IMR-90 (cell line): ENCODE measurements at regions not wholly inside any gene's neighbourhood (a gene's known extent, or its start where the extent isn't known, plus 50 kb on each side); places are given as distances from the start of the nearest gene placed in this dataset.

Source experiments
- ATAC-seq: fragments of 200-7000 bp; cut with Tn5 transposase; 2 replicates; pipeline ENCODE4 v1.9.1; 2020; ENCODE audit warnings: low read depth, mild to moderate bottlenecking, moderate library complexity
- BruUV-seq: library from RNA; stranded (reverse); fragments of 400-500 nt; replicated peaks from 2 replicates; lab custom pipeline; 2021; lab: Mats Ljungman, UMichigan
- CTCF ChIA-PET: fragments of 300-600 bp; formaldehyde crosslinking; extraction: SDS; loops from one replicate; lab custom pipeline; 2021; ENCODE audit warnings: antibody characterized with exemption; lab: Yijun Ruan, JAX
- POLR2A ChIA-PET: fragments of 300-600 bp; sonication (Branson Sonifier 250); formaldehyde crosslinking; loops from one replicate; lab custom pipeline; 2022; ENCODE audit warnings: antibody characterized with exemption; ENCODE audit not compliant: unreplicated experiment; lab: Charles Lee
- DNase-seq: peaks from one replicate; pipeline ENCODE4 v3.0.0; 2013
- H2AFZ ChIP-seq: replicated peaks from 2 replicates; pipeline ENCODE3; 2013; ENCODE audit warnings: low read length, mild to moderate bottlenecking; ENCODE audit not compliant: poor library complexity
- H2AK5ac ChIP-seq: 2 replicates; pipeline ENCODE4 v1.6.1; 2013; ENCODE audit warnings: low read depth, low read length, inconsistent platforms
- H2AK9ac ChIP-seq: replicated peaks from 2 replicates; pipeline ENCODE3; 2013; ENCODE audit warnings: mild to moderate bottlenecking, low read depth, low read length, moderate library complexity; ENCODE audit not compliant: poor library complexity
- H2BK120ac ChIP-seq: 2 replicates; pipeline ENCODE4 v1.6.1; 2013; ENCODE audit warnings: low read depth, low read length, inconsistent platforms
- H2BK15ac ChIP-seq: 3 replicates; pipeline ENCODE4 v1.6.1; 2013; ENCODE audit warnings: low read depth, low read length, inconsistent platforms
- H2BK20ac ChIP-seq: 2 replicates; pipeline ENCODE4 v1.6.1; 2013; ENCODE audit warnings: low read depth, mild to moderate bottlenecking, inconsistent platforms, low read length, moderate library complexity
- H2BK5ac ChIP-seq: 2 replicates; pipeline ENCODE4 v1.6.1; 2013; ENCODE audit warnings: mild to moderate bottlenecking, low read depth, low read length, inconsistent platforms; ENCODE audit not compliant: poor library complexity, severe bottlenecking
- H3K14ac ChIP-seq: replicated peaks from 2 replicates; pipeline ENCODE4 v1.6.1; 2013; ENCODE audit warnings: low read depth, low read length, inconsistent platforms
- H3K18ac ChIP-seq: 2 replicates; pipeline ENCODE4 v1.6.1; 2013; ENCODE audit warnings: low read depth, low read length, control low read depth
- H3K23ac ChIP-seq: 2 replicates; pipeline ENCODE4 v1.6.1; 2013; ENCODE audit warnings: low read depth, low read length, inconsistent platforms
- H3K27ac ChIP-seq: 2 replicates; pipeline ENCODE4 v1.5.1; 2013; ENCODE audit warnings: mild to moderate bottlenecking, control low read depth, low read length; ENCODE audit not compliant: insufficient read depth
- H3K27me3 ChIP-seq: 2 replicates; pipeline ENCODE4 v1.6.1; 2013; ENCODE audit warnings: low read length; ENCODE audit not compliant: control insufficient read depth, insufficient read depth
- H3K36me3 ChIP-seq: 2 replicates; pipeline ENCODE4 v1.6.1; 2013; ENCODE audit warnings: low read length, mixed read lengths; ENCODE audit not compliant: control insufficient read depth, insufficient read depth
- H3K4ac ChIP-seq: 2 replicates; pipeline ENCODE4 v1.6.1; 2013; ENCODE audit warnings: low read depth, low read length, inconsistent platforms
- H3K4me1 ChIP-seq: 2 replicates; pipeline ENCODE4 v1.6.1; 2013; ENCODE audit warnings: low read length, mixed read lengths; ENCODE audit not compliant: control insufficient read depth, insufficient read depth
- H3K4me2 ChIP-seq: 2 replicates; pipeline ENCODE4 v1.6.1; 2013; ENCODE audit warnings: low read depth, mild to moderate bottlenecking, control low read depth, low read length, moderate library complexity
- H3K4me3 ChIP-seq: 2 replicates; pipeline ENCODE4 v1.5.1; 2013; ENCODE audit warnings: low read depth, mild to moderate bottlenecking, control low read depth, low read length, moderate library complexity; ENCODE audit not compliant: insufficient read depth
- H3K56ac ChIP-seq: 2 replicates; pipeline ENCODE4 v1.6.1; 2013; ENCODE audit warnings: low read length, inconsistent platforms; ENCODE audit not compliant: insufficient read depth; ENCODE audit errors: extremely low read depth
- H3K79me1 ChIP-seq, 2 experiments: 2 replicates each; pipeline ENCODE4 v1.6.1; 2013; ENCODE audit warnings: low read length in 2 of 2, inconsistent platforms in 1 of 2, low read depth in 1 of 2
- H3K9ac ChIP-seq: 2 replicates; pipeline ENCODE4 v1.6.1; 2013; ENCODE audit warnings: low read depth, low read length, control low read depth
- H3K9me1 ChIP-seq: 2 replicates; pipeline ENCODE4 v1.6.1; 2013; ENCODE audit warnings: low read length, inconsistent platforms; ENCODE audit not compliant: insufficient read depth
- H3K9me3 ChIP-seq: 2 replicates; pipeline ENCODE4 v1.6.1; 2013; ENCODE audit warnings: low read length; ENCODE audit not compliant: control insufficient read depth, insufficient read depth
- H4K20me1 ChIP-seq: 2 replicates; pipeline ENCODE4 v1.6.1; 2013; ENCODE audit warnings: low read length, inconsistent platforms; ENCODE audit not compliant: insufficient read depth
- H4K5ac ChIP-seq: 2 replicates; pipeline ENCODE4 v1.6.1; 2013; ENCODE audit warnings: mild to moderate bottlenecking, low read depth, low read length, control low read depth
- H4K8ac ChIP-seq, 2 experiments: 2 replicates each; pipeline ENCODE4 v1.6.1; 2013; ENCODE audit warnings: low read depth in 2 of 2, low read length in 2 of 2, control low read depth in 1 of 2, inconsistent platforms in 1 of 2
- H4K91ac ChIP-seq: 2 replicates; pipeline ENCODE4 v1.6.1; 2013; ENCODE audit warnings: low read depth, low read length, inconsistent platforms; ENCODE audit not compliant: insufficient read depth
- BHLHE40 ChIP-seq: fragments of 150-350 bp; IDR thresholded peaks from 2 replicates; pipeline ENCODE4 v1.6.1; 2016; ENCODE audit warnings: mild to moderate bottlenecking, low read depth, low read length
- FOS ChIP-seq: fragments of 150-350 bp; IDR thresholded peaks from 2 replicates; pipeline ENCODE4 v1.6.1; 2016; ENCODE audit warnings: low read depth, low read length
- NFE2L2 ChIP-seq: fragments of 150-350 bp; IDR thresholded peaks from 2 replicates; pipeline ENCODE4 v1.6.1; 2016; ENCODE audit warnings: low read depth, mild to moderate bottlenecking, low read length
- RCOR1 ChIP-seq: IDR thresholded peaks from 2 replicates; pipeline ENCODE4 v1.6.1; 2012; ENCODE audit warnings: mild to moderate bottlenecking, low read length, improper control_type of control experiment; ENCODE audit not compliant: insufficient replicate concordance
- SMC3 ChIP-seq: fragments of 150-350 bp; IDR thresholded peaks from 2 replicates; pipeline ENCODE4 v1.6.1; 2016; ENCODE audit warnings: low read depth, mild to moderate bottlenecking, antibody characterized with exemption, low read length, moderate library complexity
- USF2 ChIP-seq: fragments of 150-350 bp; IDR thresholded peaks from 2 replicates; pipeline ENCODE4 v1.6.1; 2017; ENCODE audit warnings: mild to moderate bottlenecking, antibody characterized with exemption, low read length, low read depth
- WGBS, 2 experiments: methylation state at CpG; one replicate each; pipeline versions ENCODE4 v1.1.5 to v1.1.7; 2013; ENCODE audit warnings: missing lambda C conversion rate in 2 of 2; ENCODE audit not compliant: insufficient read length in 1 of 2; ENCODE audit errors: extremely low coverage in 2 of 2; 5-methylcytosine and 5-hydroxymethylcytosine counted together
- dilution Hi-C: fragments of 300-500 bp; cut with HindIII; formaldehyde crosslinking; loops from one replicate; pipeline ENCODE4 v1.14.3; 2018; ENCODE audit warnings: low sequenced_read_pairs; ENCODE audit not compliant: unreplicated experiment
- in situ Hi-C: fragments of 300-500 bp; cut with MboI; formaldehyde crosslinking; loops from 3 replicates; pipeline ENCODE4 v1.14.3; 2019; ENCODE audit warnings: low sequenced_read_pairs, inconsistent platforms, mixed read lengths
- intact Hi-C: fragments of 100-400 bp; cut with micrococcal nuclease; formaldehyde crosslinking; loops from 2 replicates; pipeline ENCODE4 v1.10.0; 2022
- TF ChIP-seq, protein P1 (sequence below): fragments of 150-350 bp; IDR thresholded peaks from 2 replicates; pipeline ENCODE4 v1.6.1; 2016; ENCODE audit warnings: low read depth, mild to moderate bottlenecking, low read length, moderate library complexity, borderline replicate concordance

GRCh38 chr1:22383526-22384294, 67.9 kb upstream of the ZBTB40 start:
- Histone ChIP-seq H4K8ac (no peak overlapping the region), H3K9me1 (no peaks in the 10 kb centered on the region), H3K36me3 (no peaks in the 10 kb centered on the region), H3K9me3 (peaks cover 5% of the 10 kb centered on the region; the same call in 1 of the 2 replicates), H3K56ac (no peak overlapping the region), H2AFZ (no peak overlapping the region), H3K9ac (no peak overlapping the region), H2BK20ac (no peak overlapping the region), H4K20me1 (no peaks in the 10 kb centered on the region), H2AK9ac (no peak overlapping the region), H3K79me1 (no peaks in the 10 kb centered on the region), H3K4me3 (no peak overlapping the region), H2BK15ac (no peak overlapping the region), H3K23ac (no peak overlapping the region), H3K4me1 (no peaks in the 10 kb centered on the region), H2BK5ac (no peak overlapping the region), H3K27me3 (peaks cover 63% of the 10 kb centered on the region), H3K27ac (no peak overlapping the region), H2BK120ac (no peak overlapping the region), H2AK5ac (no peak overlapping the region), H4K5ac (no peak overlapping the region), H3K4me2 (no peak overlapping the region), H4K91ac (no peak overlapping the region), H3K14ac (no peak overlapping the region), H3K18ac (no peak overlapping the region), H3K4ac (no peak overlapping the region)
- dilution Hi-C loops (no loop called here), intact Hi-C loops (no loop called here), in situ Hi-C loops (no loop called here)
- POLR2A ChIA-PET = no interaction called here
- CTCF ChIA-PET = no interaction called here
- no peak for DNase-seq
- 83% methylated on average over 11 of the region's 22 CpGs; no CpG with 5 or more reads in 1 of the 2 experiments for WGBS, 2 experiments
- no TSS peak for BruUV-seq
- no peak for TF ChIP-seq FOS
- TF ChIP-seq BHLHE40 = no peak
- TF ChIP-seq SMC3 = no peak
- no peak for TF ChIP-seq RCOR1
- peak; percentile 58; the same call in 1 of the 2 replicates for TF ChIP-seq USF2
- no peak for TF ChIP-seq NFE2L2
- TF ChIP-seq, protein P1, sequence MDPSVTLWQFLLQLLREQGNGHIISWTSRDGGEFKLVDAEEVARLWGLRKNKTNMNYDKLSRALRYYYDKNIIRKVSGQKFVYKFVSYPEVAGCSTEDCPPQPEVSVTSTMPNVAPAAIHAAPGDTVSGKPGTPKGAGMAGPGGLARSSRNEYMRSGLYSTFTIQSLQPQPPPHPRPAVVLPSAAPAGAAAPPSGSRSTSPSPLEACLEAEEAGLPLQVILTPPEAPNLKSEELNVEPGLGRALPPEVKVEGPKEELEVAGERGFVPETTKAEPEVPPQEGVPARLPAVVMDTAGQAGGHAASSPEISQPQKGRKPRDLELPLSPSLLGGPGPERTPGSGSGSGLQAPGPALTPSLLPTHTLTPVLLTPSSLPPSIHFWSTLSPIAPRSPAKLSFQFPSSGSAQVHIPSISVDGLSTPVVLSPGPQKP = no peak
- ATAC-seq = no peak
